SK-N-DZ (cell line): ENCODE measurements at regions not wholly inside any gene's neighbourhood (a gene's known extent, or its start where the extent isn't known, plus 50 kb on each side); places are given as distances from the start of the nearest gene placed in this dataset.
"Not testable (repeated sequence)": the region's sequence is repeated elsewhere in the genome, so short reads cannot be mapped to it uniquely, and the experiment has no call there.

ENCODE experiments used
- DNase-seq: peaks from one replicate; pipeline ENCODE4 v3.0.0-alpha.2; 2015; ENCODE audit warnings: low spot score

GRCh38 chr5:82754759-82755158, 322.4 kb downstream of the TMEM167A start:
- DNase-seq, result no peak

- no peak for DNase-seq
Measured at GRCh38 chr5:82754036-82754746, 323.0 kb downstream of the TMEM167A start.

GRCh38 chr5:82753374-82753773, 323.8 kb downstream of the TMEM167A start:
- no peak for DNase-seq

GRCh38 chr5:82749461-82749820, 327.8 kb downstream of the TMEM167A start:
- no peak for DNase-seq

GRCh38 chr5:82748688-82749460, 328.3 kb downstream of the TMEM167A start:
- no peak for DNase-seq

GRCh38 chr5:82747986-82748385, 329.2 kb downstream of the TMEM167A start:
- no peak for DNase-seq

GRCh38 chr5:82745016-82745415, 332.2 kb downstream of the TMEM167A start:
- no peak for DNase-seq

GRCh38 chr5:82738681-82739269, 338.4 kb downstream of the TMEM167A start:
- no peak for DNase-seq

GRCh38 chr5:82735160-82735789, 341.9 kb downstream of the TMEM167A start:
- DNase-seq, result no peak

- DNase-seq, result no peak
Measured at GRCh38 chr5:82734347-82734746, 342.8 kb downstream of the TMEM167A start.

GRCh38 chr5:82730913-82731312, 346.3 kb downstream of the TMEM167A start:
- DNase-seq, result no peak

- DNase-seq, result no peak
Measured at GRCh38 chr5:82728926-82729702, 348.1 kb downstream of the TMEM167A start.

- no peak for DNase-seq
Measured at GRCh38 chr5:82723168-82723567, 354.0 kb downstream of the TMEM167A start.

GRCh38 chr5:82721087-82721410, 356.1 kb downstream of the TMEM167A start:
- DNase-seq, result no peak

- DNase-seq, result no peak
Measured at GRCh38 chr5:82720213-82721086, 356.7 kb downstream of the TMEM167A start.

GRCh38 chr5:82719368-82719767, 357.8 kb downstream of the TMEM167A start:
- DNase-seq, result no peak

GRCh38 chr5:82717738-82718137, 359.5 kb downstream of the TMEM167A start:
- no peak for DNase-seq

- DNase-seq, result not testable (repeated sequence)
Measured at GRCh38 chr5:82714732-82715131, 362.5 kb downstream of the TMEM167A start.

- no peak for DNase-seq
Measured at GRCh38 chr5:82713811-82714210, 363.4 kb downstream of the TMEM167A start.

GRCh38 chr5:82707741-82708140, 369.5 kb downstream of the TMEM167A start:
- no peak for DNase-seq

- DNase-seq, result no peak
Measured at GRCh38 chr5:82704381-82704780, 372.8 kb downstream of the TMEM167A start.
